K562 (cell line): ENCODE measurements at regions not wholly inside any gene's neighbourhood (a gene's known extent, or its start where the extent isn't known, plus 50 kb on each side); places are given as distances from the start of the nearest gene placed in this dataset.

ENCODE experiments used
- ADNP ChIP-seq: fragments of 200-800 bp; sonication (Bioruptor generic); IDR thresholded peaks from 2 replicates; pipeline ENCODE4 v1.6.1; 2016; ENCODE audit warnings: missing genetic modification characterization, missing compliant biosample characterization
- CCAR2 ChIP-seq: fragments of 200-400 bp; formaldehyde crosslinking; IDR thresholded peaks from 2 replicates; pipeline ENCODE4 v1.6.1; 2017; ENCODE audit warnings: mild to moderate bottlenecking, low read depth, low read length
- RFX7 ChIP-seq: fragments of 250-450 bp; sonication (Bioruptor Pico); IDR thresholded peaks from 2 replicates; pipeline ENCODE4 v1.5.1; 2021; ENCODE audit warnings: mild to moderate bottlenecking
- SIN3B ChIP-seq: fragments of 450-650 bp; IDR thresholded peaks from 2 replicates; pipeline ENCODE4 v1.6.1; 2017; ENCODE audit warnings: low read depth, mild to moderate bottlenecking, moderate library complexity
- TCF7L2 ChIP-seq: fragments of 150-350 bp; IDR thresholded peaks from 2 replicates; pipeline ENCODE4 v1.6.1; 2016; ENCODE audit warnings: low read depth, mild to moderate bottlenecking, low read length, moderate library complexity
- TF ChIP-seq, protein P1 (sequence below), 3 experiments: IDR thresholded peaks in 2 of 3; conservative IDR thresholded peaks in 1 of 3; 2 replicates each; pipeline ENCODE4 v1.5.1; 2011 to 2012; ENCODE audit warnings: low read length in 3 of 3, mild to moderate bottlenecking in 3 of 3, control low read depth in 2 of 3, improper control_type of control experiment in 1 of 3, inconsistent platforms in 1 of 3, low read depth in 1 of 3, mixed read lengths in 1 of 3, moderate library complexity in 1 of 3; ENCODE audit not compliant: insufficient read depth in 2 of 3

DNA sequence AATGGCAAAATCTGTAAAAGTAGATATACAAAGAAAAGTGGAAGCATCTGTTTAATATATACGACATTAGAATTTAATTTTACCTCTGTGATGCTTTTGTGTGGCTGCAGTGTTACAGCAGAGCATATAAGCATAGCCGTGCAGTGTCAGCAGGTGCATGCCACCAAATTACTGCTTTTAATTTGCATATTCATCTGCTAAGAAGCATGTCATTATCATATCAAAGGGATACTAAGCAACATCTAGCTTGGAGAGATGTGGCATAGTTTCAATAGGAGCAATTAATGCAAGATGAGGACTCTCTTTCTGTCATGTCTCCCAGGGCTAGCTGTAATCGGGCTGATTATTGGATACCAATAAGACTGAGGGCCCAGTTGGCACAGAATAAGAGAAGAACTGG, 214.4 kb upstream of the SOX2 start:
- no peak for TF ChIP-seq CCAR2
- TF ChIP-seq SIN3B: no peak
- TF ChIP-seq ADNP (tag): no peak
- TF ChIP-seq, protein P1, sequence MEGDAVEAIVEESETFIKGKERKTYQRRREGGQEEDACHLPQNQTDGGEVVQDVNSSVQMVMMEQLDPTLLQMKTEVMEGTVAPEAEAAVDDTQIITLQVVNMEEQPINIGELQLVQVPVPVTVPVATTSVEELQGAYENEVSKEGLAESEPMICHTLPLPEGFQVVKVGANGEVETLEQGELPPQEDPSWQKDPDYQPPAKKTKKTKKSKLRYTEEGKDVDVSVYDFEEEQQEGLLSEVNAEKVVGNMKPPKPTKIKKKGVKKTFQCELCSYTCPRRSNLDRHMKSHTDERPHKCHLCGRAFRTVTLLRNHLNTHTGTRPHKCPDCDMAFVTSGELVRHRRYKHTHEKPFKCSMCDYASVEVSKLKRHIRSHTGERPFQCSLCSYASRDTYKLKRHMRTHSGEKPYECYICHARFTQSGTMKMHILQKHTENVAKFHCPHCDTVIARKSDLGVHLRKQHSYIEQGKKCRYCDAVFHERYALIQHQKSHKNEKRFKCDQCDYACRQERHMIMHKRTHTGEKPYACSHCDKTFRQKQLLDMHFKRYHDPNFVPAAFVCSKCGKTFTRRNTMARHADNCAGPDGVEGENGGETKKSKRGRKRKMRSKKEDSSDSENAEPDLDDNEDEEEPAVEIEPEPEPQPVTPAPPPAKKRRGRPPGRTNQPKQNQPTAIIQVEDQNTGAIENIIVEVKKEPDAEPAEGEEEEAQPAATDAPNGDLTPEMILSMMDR (IDR thresholded peaks at IDR 0.05 in 2 of 3, conservative IDR thresholded peaks at IDR 0.05 in 1 of 3; ENCODE audit: insufficient read depth in 2 of 3, low read depth in 1 of 3, low read length in 3 of 3): no peak
- no peak for TF ChIP-seq RFX7 (CRISPR knock-in tag)
- no peak for TF ChIP-seq TCF7L2
